GM12878 (cell line): ENCODE measurements at regions not wholly inside any gene's neighbourhood (a gene's known extent, or its start where the extent isn't known, plus 50 kb on each side); places are given as distances from the start of the nearest gene placed in this dataset.

Source experiments
- BRCA1 ChIP-seq: IDR thresholded peaks from 2 replicates; pipeline ENCODE4 v1.6.1; 2011; ENCODE audit warnings: low read depth, low read length, improper control_type of control experiment
- CBFB ChIP-seq: IDR thresholded peaks from 2 replicates; pipeline ENCODE4 v1.6.1; 2016; ENCODE audit warnings: antibody characterized with exemption, low read depth
- CREM ChIP-seq: IDR thresholded peaks from 2 replicates; pipeline ENCODE4 v1.6.1; 2014; ENCODE audit warnings: antibody characterized with exemption, low read depth
- CTCF ChIP-seq, 3 experiments: IDR thresholded peaks in 2 of 3; conservative IDR thresholded peaks in 1 of 3; 2 replicates each; pipeline ENCODE4 v1.5.1; 2011; ENCODE audit warnings: low read depth in 3 of 3, low read length in 3 of 3, mild to moderate bottlenecking in 3 of 3, control low read depth in 2 of 3, moderate library complexity in 2 of 3, inconsistent platforms in 1 of 3, mixed read lengths in 1 of 3; ENCODE audit not compliant: control insufficient read depth in 2 of 3, insufficient read depth in 1 of 3; ENCODE audit errors: extremely low read depth in 1 of 3
- FOS ChIP-seq: IDR thresholded peaks from 3 replicates; pipeline ENCODE4 v1.6.1; 2011; ENCODE audit warnings: borderline replicate concordance; ENCODE audit not compliant: insufficient read length; ENCODE audit errors: extremely low read depth
- FOXM1 ChIP-seq: IDR thresholded peaks from 2 replicates; pipeline ENCODE4 v1.6.1; 2012; ENCODE audit warnings: low read depth, mild to moderate bottlenecking, inconsistent platforms, low read length, moderate library complexity
- KDM1A ChIP-seq: fragments of 200-600 bp; sonication (generic); IDR thresholded peaks from 2 replicates; pipeline ENCODE4 v1.6.1; 2016; ENCODE audit warnings: borderline replicate concordance
- LARP7 ChIP-seq: fragments of 450-650 bp; IDR thresholded peaks from 2 replicates; pipeline ENCODE4 v1.6.1; 2017; ENCODE audit warnings: mild to moderate bottlenecking
- RBBP5 ChIP-seq: fragments of 200-600 bp; sonication (generic); conservative IDR thresholded peaks from 2 replicates; pipeline ENCODE4 v1.6.1; 2016
- RUNX3 ChIP-seq: IDR thresholded peaks from 2 replicates; pipeline ENCODE4 v1.6.1; 2012; ENCODE audit warnings: low read length, inconsistent platforms
- SMARCA5 ChIP-seq: fragments of 450-650 bp; IDR thresholded peaks from 2 replicates; pipeline ENCODE4 v1.6.1; 2017; ENCODE audit warnings: mild to moderate bottlenecking
- ZBTB40 ChIP-seq: fragments of 450-650 bp; IDR thresholded peaks from 2 replicates; pipeline ENCODE4 v1.6.1; 2016; ENCODE audit warnings: mild to moderate bottlenecking, moderate library complexity, borderline replicate concordance

- TF ChIP-seq CBFB (no peak), BRCA1 (no peak), CTCF (IDR thresholded peaks at IDR 0.05 in 2 of 3, conservative IDR thresholded peaks at IDR 0.05 in 1 of 3; ENCODE audit: control insufficient read depth in 2 of 3, extremely low read depth in 1 of 3, insufficient read depth in 1 of 3, low read depth in 3 of 3, low read length in 3 of 3) (no peak), SMARCA5 (no peak), FOXM1 (no peak), LARP7 (no peak), RUNX3 (no peak), KDM1A (no peak), ZBTB40 (no peak), CREM (no peak), RBBP5 (no peak), FOS (no peak)
Measured at GRCh38 chr17:65305116-65305515, 167.9 kb downstream of the RGS9 start.
